ENCODE measurements at regions not wholly inside any gene's neighbourhood (a gene's known extent, or its start where the extent isn't known, plus 50 kb on each side); places are given as distances from the start of the nearest gene placed in this dataset.

GRCh38 chr1:17919525-17920439 is 164.6 kb downstream of the ACTL8 start:
- DNase-seq (ENCODE audit: low read depth, low spot score): peak; percentile 55
- in situ Hi-C loops (cut with HindIII; ENCODE audit: low sequenced_read_pairs): no loop called here
- TF ChIP-seq CTCF (IDR thresholded peaks at IDR 0.05; ENCODE audit: low read depth, low read length): no peak
- no peak overlapping the region for H3K4me3 ChIP-seq (ENCODE audit: low read depth, low read length)

- H3K4me3 ChIP-seq (ENCODE audit: low read depth, low read length): no peak overlapping the region
- TF ChIP-seq CTCF (IDR thresholded peaks at IDR 0.05; ENCODE audit: low read depth, low read length): no peak
- in situ Hi-C loops (cut with HindIII; ENCODE audit: low sequenced_read_pairs): no loop called here
- no peak for DNase-seq (ENCODE audit: low read depth, low spot score)
These were observed 165.9 kb downstream of the ACTL8 start for GRCh38 chr1:17920881-17921640.

GRCh38 chr1:17922833-17923232 is 167.7 kb downstream of the ACTL8 start:
- peak; percentile 45 for TF ChIP-seq CTCF (IDR thresholded peaks at IDR 0.05; ENCODE audit: low read depth, low read length)
- no peak overlapping the region for H3K4me3 ChIP-seq (ENCODE audit: low read depth, low read length)
- no peak for DNase-seq (ENCODE audit: low read depth, low spot score)
- in situ Hi-C loops (cut with HindIII; ENCODE audit: low sequenced_read_pairs): no loop called here

GRCh38 chr1:17923666-17924065 is 168.5 kb downstream of the ACTL8 start:
- DNase-seq (ENCODE audit: low read depth, low spot score): no peak
- TF ChIP-seq CTCF (IDR thresholded peaks at IDR 0.05; ENCODE audit: low read depth, low read length): no peak
- H3K4me3 ChIP-seq (ENCODE audit: low read depth, low read length): no peak overlapping the region
- in situ Hi-C loops (cut with HindIII; ENCODE audit: low sequenced_read_pairs): no loop called here

- TF ChIP-seq CTCF (IDR thresholded peaks at IDR 0.05; ENCODE audit: low read depth, low read length): no peak
- no peak for DNase-seq (ENCODE audit: low read depth, low spot score)
- H3K4me3 ChIP-seq (ENCODE audit: low read depth, low read length): no peak overlapping the region
- in situ Hi-C loops (cut with HindIII; ENCODE audit: low sequenced_read_pairs): no loop called here
These were observed 169.4 kb downstream of the ACTL8 start for GRCh38 chr1:17924578-17924977.

GRCh38 chr1:17925290-17926237 is 170.4 kb downstream of the ACTL8 start:
- in situ Hi-C loops (cut with HindIII; ENCODE audit: low sequenced_read_pairs): no loop called here

More at GRCh38 chr1:17925290-17926237, 170.4 kb downstream of the ACTL8 start:
- no peak for DNase-seq (ENCODE audit: low read depth, low spot score)
- no peak overlapping the region for H3K4me3 ChIP-seq (ENCODE audit: low read depth, low read length)
- no peak for TF ChIP-seq CTCF (IDR thresholded peaks at IDR 0.05; ENCODE audit: low read depth, low read length)

All from astrocyte of the spinal cord (primary cell).